ENCODE measurements at regions not wholly inside any gene's neighbourhood (a gene's known extent, or its start where the extent isn't known, plus 50 kb on each side); places are given as distances from the start of the nearest gene placed in this dataset.

DNA sequence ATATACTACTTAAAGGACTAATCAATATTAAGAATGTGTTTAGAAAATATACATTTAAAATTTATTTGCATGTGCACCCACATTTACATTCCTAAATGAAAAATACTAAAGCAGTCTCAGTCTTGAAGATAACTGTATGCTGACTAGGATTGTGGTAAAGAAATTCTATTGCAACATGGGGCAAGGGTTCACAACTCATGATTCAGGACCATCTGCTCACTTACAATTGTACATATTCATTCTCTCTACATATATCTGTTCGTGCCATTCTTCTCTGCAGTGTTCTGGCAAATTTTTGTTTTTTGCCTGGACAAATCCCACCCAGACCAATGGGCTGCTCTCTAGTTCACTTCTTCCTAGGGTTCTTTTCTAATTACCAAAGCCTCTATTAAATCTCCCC, 417.2 kb upstream of the NOVA1 start:
- no peaks in the 10 kb centered on the region for H3K36me3 ChIP-seq (ENCODE audit: low read depth)
- intact Hi-C loops (cut with DNase I, micrococcal nuclease) = no loop called here
- DNase-seq (no peak), ATAC-seq (no peak)
- H3K4me3 ChIP-seq = no peak overlapping the region
- H3K4me1 ChIP-seq (ENCODE audit: low read depth) = no peaks in the 10 kb centered on the region
- no peaks in the 10 kb centered on the region for H3K9me3 ChIP-seq
- TF ChIP-seq, protein P1, sequence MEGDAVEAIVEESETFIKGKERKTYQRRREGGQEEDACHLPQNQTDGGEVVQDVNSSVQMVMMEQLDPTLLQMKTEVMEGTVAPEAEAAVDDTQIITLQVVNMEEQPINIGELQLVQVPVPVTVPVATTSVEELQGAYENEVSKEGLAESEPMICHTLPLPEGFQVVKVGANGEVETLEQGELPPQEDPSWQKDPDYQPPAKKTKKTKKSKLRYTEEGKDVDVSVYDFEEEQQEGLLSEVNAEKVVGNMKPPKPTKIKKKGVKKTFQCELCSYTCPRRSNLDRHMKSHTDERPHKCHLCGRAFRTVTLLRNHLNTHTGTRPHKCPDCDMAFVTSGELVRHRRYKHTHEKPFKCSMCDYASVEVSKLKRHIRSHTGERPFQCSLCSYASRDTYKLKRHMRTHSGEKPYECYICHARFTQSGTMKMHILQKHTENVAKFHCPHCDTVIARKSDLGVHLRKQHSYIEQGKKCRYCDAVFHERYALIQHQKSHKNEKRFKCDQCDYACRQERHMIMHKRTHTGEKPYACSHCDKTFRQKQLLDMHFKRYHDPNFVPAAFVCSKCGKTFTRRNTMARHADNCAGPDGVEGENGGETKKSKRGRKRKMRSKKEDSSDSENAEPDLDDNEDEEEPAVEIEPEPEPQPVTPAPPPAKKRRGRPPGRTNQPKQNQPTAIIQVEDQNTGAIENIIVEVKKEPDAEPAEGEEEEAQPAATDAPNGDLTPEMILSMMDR (IDR thresholded peaks at IDR 0.05) = no peak

DNA sequence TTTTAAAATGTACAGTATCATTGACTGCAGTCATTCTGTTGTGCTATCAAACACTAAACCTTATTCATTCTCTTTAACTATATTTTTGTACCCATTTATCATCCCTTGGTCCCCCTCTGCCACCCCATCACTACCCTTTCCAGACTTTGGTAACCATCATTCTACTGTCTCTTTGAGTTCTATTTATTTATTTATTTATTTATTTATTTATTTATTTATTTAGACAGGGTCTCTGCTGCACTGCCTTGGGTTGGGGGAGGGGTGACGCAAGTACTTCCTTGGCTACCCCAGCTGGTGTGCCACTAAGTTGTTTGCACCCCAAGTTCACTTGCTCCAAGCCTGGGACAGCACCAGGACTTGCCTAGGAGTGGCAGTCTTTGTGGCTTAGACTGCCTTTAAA, 427.8 kb upstream of the NOVA1 start:
- ATAC-seq = no peak
- H3K4me3 ChIP-seq = no peak overlapping the region

DNA sequence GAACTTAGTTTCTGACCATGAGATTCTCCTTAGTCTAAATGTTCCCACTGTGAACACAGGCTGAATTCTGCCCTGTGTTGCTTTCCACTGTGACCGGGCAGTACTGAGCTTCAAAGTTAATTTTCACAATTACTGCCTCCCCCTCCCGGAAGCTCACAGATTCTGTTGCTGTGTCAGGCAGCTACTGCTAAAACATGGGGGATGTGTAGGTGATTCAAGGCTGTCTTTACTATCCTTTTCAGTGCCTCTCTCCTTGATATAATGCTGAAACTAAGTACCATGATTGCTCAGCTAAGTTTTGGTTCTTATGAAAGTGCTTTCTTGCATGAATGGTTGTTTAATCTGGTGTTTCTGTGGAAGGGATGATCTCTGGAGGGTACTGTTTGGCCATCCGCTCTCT, 428.3 kb upstream of the NOVA1 start:
- TF ChIP-seq, protein P1 (IDR thresholded peaks at IDR 0.05) = no peak
- H3K4me1 ChIP-seq (ENCODE audit: low read depth) = no peaks in the 10 kb centered on the region
- ATAC-seq (no peak), DNase-seq (no peak)
- H3K36me3 ChIP-seq (ENCODE audit: low read depth) = no peaks in the 10 kb centered on the region
- no peak overlapping the region for H3K4me3 ChIP-seq
- no peaks in the 10 kb centered on the region for H3K9me3 ChIP-seq
- intact Hi-C loops (cut with DNase I, micrococcal nuclease) = no loop called here

More for the DNA sequence above, 427.8 kb upstream of the NOVA1 start:
- no peak for DNase-seq
- intact Hi-C loops (cut with DNase I, micrococcal nuclease) = no loop called here
- no peaks in the 10 kb centered on the region for H3K4me1 ChIP-seq (ENCODE audit: low read depth)
- H3K36me3 ChIP-seq (ENCODE audit: low read depth) = no peaks in the 10 kb centered on the region
- no peaks in the 10 kb centered on the region for H3K9me3 ChIP-seq
- TF ChIP-seq, protein P1 (IDR thresholded peaks at IDR 0.05) = no peak

DNA sequence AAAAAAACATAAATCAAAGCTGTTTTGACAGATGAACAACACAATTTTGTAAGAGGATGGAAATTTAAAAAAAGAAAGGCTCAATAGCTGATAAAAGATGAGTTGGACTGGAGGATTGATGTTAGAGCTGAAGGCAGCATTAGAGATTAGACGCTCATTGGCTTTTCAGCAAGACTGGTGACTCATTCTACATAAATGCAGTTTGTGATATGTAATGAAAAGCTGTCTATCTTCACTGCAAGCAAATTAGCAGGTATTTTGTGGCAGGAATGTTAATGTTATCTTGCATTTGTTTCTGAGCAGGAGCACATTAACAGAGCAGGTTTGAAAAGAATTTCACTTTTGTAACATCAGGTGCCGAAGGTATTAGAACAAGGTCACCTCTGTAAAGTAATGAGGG, 442.7 kb upstream of the NOVA1 start:
- Histone ChIP-seq H3K4me3 (no peak overlapping the region), H3K4me1 (ENCODE audit: low read depth) (no peaks in the 10 kb centered on the region), H3K9me3 (no peaks in the 10 kb centered on the region), H3K36me3 (ENCODE audit: low read depth) (no peaks in the 10 kb centered on the region)
- TF ChIP-seq, protein P1 (IDR thresholded peaks at IDR 0.05) = no peak
- DNase-seq (no peak), ATAC-seq (no peak)
- intact Hi-C loops (cut with DNase I, micrococcal nuclease) = no loop called here

DNA sequence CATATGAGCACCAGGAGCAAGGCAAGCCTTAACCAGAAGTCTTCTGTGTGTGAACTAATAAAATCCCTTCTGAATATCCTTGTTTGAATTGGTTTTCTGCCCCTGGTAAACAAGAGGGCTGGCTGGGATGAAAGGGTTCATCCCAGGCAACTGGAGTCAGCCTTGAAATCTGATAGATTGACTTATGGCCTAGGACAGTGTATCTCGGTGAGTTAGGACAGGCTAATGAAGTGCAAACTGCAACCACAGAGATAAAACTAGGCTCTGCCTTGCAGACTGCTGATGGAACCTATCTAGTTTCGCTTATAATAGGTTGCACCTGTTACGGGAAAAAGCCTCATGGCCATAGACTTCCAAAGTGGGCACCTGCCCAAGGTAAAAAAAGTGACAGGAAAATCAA, 451.9 kb upstream of the NOVA1 start:
- no peaks in the 10 kb centered on the region for H3K36me3 ChIP-seq (ENCODE audit: low read depth)
- intact Hi-C loops (cut with DNase I, micrococcal nuclease) = no loop called here
- H3K4me1 ChIP-seq (ENCODE audit: low read depth) = no peaks in the 10 kb centered on the region
- TF ChIP-seq, protein P1 (IDR thresholded peaks at IDR 0.05) = no peak
- no peak overlapping the region for H3K4me3 ChIP-seq
- H3K9me3 ChIP-seq = peaks cover 2% of the 10 kb centered on the region
- DNase-seq (no peak), ATAC-seq (no peak)

DNA sequence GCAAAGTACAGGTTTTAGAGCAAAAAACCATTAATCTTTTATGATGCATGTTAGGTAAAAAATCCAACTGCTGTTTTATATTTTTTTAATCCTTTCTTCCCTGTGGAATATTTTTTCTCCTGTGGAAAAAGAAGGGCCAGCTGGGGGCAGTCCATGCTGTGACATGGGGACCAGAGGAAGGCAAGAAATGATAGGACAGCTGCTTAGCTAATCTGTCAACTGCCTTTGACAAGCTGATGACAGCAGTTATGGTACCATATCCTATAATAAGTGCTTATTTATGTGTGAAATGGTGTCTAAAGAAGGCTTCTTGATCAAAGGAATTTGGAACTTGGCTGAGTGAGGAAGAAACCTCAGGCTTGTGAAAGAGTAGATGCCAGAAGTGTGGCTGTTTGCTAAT, 452.4 kb upstream of the NOVA1 start:
- intact Hi-C loops (cut with DNase I, micrococcal nuclease) = no loop called here
- TF ChIP-seq, protein P1 (IDR thresholded peaks at IDR 0.05) = no peak
- H3K36me3 ChIP-seq (ENCODE audit: low read depth) = no peaks in the 10 kb centered on the region
- ATAC-seq (no peak), DNase-seq (no peak)
- H3K4me1 ChIP-seq (ENCODE audit: low read depth) = no peaks in the 10 kb centered on the region
- peaks cover 2% of the 10 kb centered on the region for H3K9me3 ChIP-seq
- H3K4me3 ChIP-seq = no peak overlapping the region
